PFSK-1 (cell line): ENCODE measurements at regions not wholly inside any gene's neighbourhood (a gene's known extent, or its start where the extent isn't known, plus 50 kb on each side); places are given as distances from the start of the nearest gene placed in this dataset.

Experiments used
- FOXP2 ChIP-seq: optimal IDR thresholded peaks from 2 replicates; pipeline ENCODE3; 2011; ENCODE audit warnings: borderline replicate concordance, control low read depth, inconsistent platforms; ENCODE audit not compliant: insufficient read depth; ENCODE audit errors: extremely low read length, extremely low read depth
- POLR2AphosphoS5 ChIP-seq: IDR thresholded peaks from 2 replicates; pipeline ENCODE4 v1.6.1; 2012; ENCODE audit warnings: low read depth, mild to moderate bottlenecking, control low read depth, low read length, moderate library complexity
- SIN3A ChIP-seq: IDR thresholded peaks from 2 replicates; pipeline ENCODE4 v1.6.1; 2012; ENCODE audit warnings: mild to moderate bottlenecking, low read length, moderate library complexity, borderline replicate concordance; ENCODE audit not compliant: insufficient read depth
- TAF1 ChIP-seq: IDR thresholded peaks from 2 replicates; pipeline ENCODE4 v1.6.1; 2012; ENCODE audit warnings: low read length, control low read depth, borderline replicate concordance; ENCODE audit not compliant: insufficient read depth
- TF ChIP-seq, protein P1 (sequence below), 2 experiments: IDR thresholded peaks; 2 replicates each; pipeline versions ENCODE4 v1.6.1 to v1.8.0; 2011 to 2012; ENCODE audit warnings: low read depth in 2 of 2, low read length in 2 of 2, control low read depth in 1 of 2, inconsistent platforms in 1 of 2, mild to moderate bottlenecking in 1 of 2, moderate library complexity in 1 of 2; ENCODE audit not compliant: insufficient read depth in 1 of 2

DNA sequence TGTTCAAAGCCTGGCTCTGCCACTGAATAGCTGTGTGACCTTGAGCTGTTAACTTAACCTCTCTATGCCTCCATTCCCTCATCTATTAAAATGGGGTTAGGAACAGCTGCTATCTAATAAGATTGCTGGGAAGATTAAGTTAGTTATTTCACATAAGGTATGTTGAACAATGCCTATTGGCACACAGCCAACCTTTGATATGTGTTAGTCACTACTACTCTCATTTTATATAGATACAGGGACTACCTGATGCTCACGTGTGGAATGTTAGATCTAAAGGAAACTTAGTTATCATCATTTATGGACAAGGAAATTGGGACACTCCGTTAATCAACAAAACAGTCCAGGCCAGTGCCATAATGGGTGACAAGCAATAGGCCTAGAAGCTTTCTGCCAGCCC lies 332.4 kb upstream of the PPP2R3A start:
- no peak for TF ChIP-seq TAF1
- no peak for TF ChIP-seq POLR2AphosphoS5
- TF ChIP-seq, protein P1, sequence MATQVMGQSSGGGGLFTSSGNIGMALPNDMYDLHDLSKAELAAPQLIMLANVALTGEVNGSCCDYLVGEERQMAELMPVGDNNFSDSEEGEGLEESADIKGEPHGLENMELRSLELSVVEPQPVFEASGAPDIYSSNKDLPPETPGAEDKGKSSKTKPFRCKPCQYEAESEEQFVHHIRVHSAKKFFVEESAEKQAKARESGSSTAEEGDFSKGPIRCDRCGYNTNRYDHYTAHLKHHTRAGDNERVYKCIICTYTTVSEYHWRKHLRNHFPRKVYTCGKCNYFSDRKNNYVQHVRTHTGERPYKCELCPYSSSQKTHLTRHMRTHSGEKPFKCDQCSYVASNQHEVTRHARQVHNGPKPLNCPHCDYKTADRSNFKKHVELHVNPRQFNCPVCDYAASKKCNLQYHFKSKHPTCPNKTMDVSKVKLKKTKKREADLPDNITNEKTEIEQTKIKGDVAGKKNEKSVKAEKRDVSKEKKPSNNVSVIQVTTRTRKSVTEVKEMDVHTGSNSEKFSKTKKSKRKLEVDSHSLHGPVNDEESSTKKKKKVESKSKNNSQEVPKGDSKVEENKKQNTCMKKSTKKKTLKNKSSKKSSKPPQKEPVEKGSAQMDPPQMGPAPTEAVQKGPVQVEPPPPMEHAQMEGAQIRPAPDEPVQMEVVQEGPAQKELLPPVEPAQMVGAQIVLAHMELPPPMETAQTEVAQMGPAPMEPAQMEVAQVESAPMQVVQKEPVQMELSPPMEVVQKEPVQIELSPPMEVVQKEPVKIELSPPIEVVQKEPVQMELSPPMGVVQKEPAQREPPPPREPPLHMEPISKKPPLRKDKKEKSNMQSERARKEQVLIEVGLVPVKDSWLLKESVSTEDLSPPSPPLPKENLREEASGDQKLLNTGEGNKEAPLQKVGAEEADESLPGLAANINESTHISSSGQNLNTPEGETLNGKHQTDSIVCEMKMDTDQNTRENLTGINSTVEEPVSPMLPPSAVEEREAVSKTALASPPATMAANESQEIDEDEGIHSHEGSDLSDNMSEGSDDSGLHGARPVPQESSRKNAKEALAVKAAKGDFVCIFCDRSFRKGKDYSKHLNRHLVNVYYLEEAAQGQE (IDR thresholded peaks at IDR 0.05; ENCODE audit: insufficient read depth in 1 of 2, low read depth in 2 of 2, low read length in 2 of 2): no peak
- no peak for TF ChIP-seq SIN3A
- no peak for TF ChIP-seq FOXP2
